ENCODE measurements at regions not wholly inside any gene's neighbourhood (a gene's known extent, or its start where the extent isn't known, plus 50 kb on each side); places are given as distances from the start of the nearest gene placed in this dataset.

- no peak overlapping the region for H3K23ac ChIP-seq (ENCODE audit: low read depth, low read length)
- H3K79me1 ChIP-seq (ENCODE audit: low read depth in 1 of 2, low read length in 2 of 2): no peaks in the 10 kb centered on the region
- H3K27me3 ChIP-seq (ENCODE audit: control insufficient read depth, insufficient read depth, low read length): peaks cover 61% of the 10 kb centered on the region
- H3K4me3 ChIP-seq (ENCODE audit: insufficient read depth, low read depth, low read length): no peak overlapping the region
- H3K4ac ChIP-seq (ENCODE audit: low read depth, low read length): no peak overlapping the region
- no peak overlapping the region for H3K18ac ChIP-seq (ENCODE audit: low read depth, low read length)
- DNase-seq (no peak), ATAC-seq (ENCODE audit: low read depth) (no peak)
- no peak overlapping the region for H3K14ac ChIP-seq (replicated peaks; ENCODE audit: low read depth, low read length)
- no peak overlapping the region for H2BK20ac ChIP-seq (ENCODE audit: low read depth, low read length)
- POLR2A ChIA-PET (ENCODE audit: unreplicated experiment): no interaction called here
- no peak overlapping the region for H3K4me2 ChIP-seq (ENCODE audit: low read depth, low read length)
- no peaks in the 10 kb centered on the region for H3K9me1 ChIP-seq (ENCODE audit: insufficient read depth, low read length)
- in situ Hi-C loops (cut with MboI; ENCODE audit: low sequenced_read_pairs) (no loop called here), intact Hi-C loops (cut with micrococcal nuclease) (no loop called here), dilution Hi-C loops (cut with HindIII; ENCODE audit: low sequenced_read_pairs, unreplicated experiment) (no loop called here)
- no peak overlapping the region for H2BK5ac ChIP-seq (ENCODE audit: low read depth, low read length, poor library complexity, severe bottlenecking)
- H2BK120ac ChIP-seq (ENCODE audit: low read depth, low read length): no peak overlapping the region
- H2AFZ ChIP-seq (replicated peaks; ENCODE audit: low read length, poor library complexity): no peak overlapping the region
- no peak overlapping the region for H4K91ac ChIP-seq (ENCODE audit: insufficient read depth, low read depth, low read length)
- H2AK5ac ChIP-seq (ENCODE audit: low read depth, low read length): no peak overlapping the region
- no peak overlapping the region for H3K27ac ChIP-seq (ENCODE audit: insufficient read depth, low read length)
- H2AK9ac ChIP-seq (replicated peaks; ENCODE audit: low read depth, low read length, poor library complexity): no peak overlapping the region
- H4K20me1 ChIP-seq (ENCODE audit: insufficient read depth, low read length): no peaks in the 10 kb centered on the region
- H3K56ac ChIP-seq (ENCODE audit: extremely low read depth, insufficient read depth, low read length): no peak overlapping the region
- no peaks in the 10 kb centered on the region; the same call in 1 of the 2 replicates for H3K9me3 ChIP-seq (ENCODE audit: control insufficient read depth, insufficient read depth, low read length)
- BruUV-seq (replicated peaks): no TSS peak
- no peak overlapping the region for H4K8ac ChIP-seq (ENCODE audit: low read depth in 2 of 2, low read length in 2 of 2)
- TF ChIP-seq MXI1 (IDR thresholded peaks at IDR 0.05; ENCODE audit: borderline replicate concordance, low read depth, low read length) (no peak), NFE2L2 (IDR thresholded peaks at IDR 0.05; ENCODE audit: low read depth, low read length) (no peak), RFX5 (IDR thresholded peaks at IDR 0.05; ENCODE audit: low read depth, low read length) (no peak), POLR2A (IDR thresholded peaks at IDR 0.05; ENCODE audit: low read depth, low read length) (no peak), CHD1 (IDR thresholded peaks at IDR 0.05; ENCODE audit: low read depth, low read length) (no peak), RAD21 (IDR thresholded peaks at IDR 0.05; ENCODE audit: low read length) (no peak), RCOR1 (IDR thresholded peaks at IDR 0.05; ENCODE audit: insufficient replicate concordance, low read length) (no peak), ELK1 (IDR thresholded peaks at IDR 0.05; ENCODE audit: borderline replicate concordance, low read depth, low read length) (no peak), SMC3 (IDR thresholded peaks at IDR 0.05; ENCODE audit: low read depth, low read length) (no peak)
- no peak overlapping the region for H2BK15ac ChIP-seq (ENCODE audit: low read depth, low read length)
- no peak overlapping the region for H3K9ac ChIP-seq (ENCODE audit: low read depth, low read length)
- 74% methylated on average over 11 of the region's 17 CpGs; no CpG with 5 or more reads in 1 of the 2 experiments for WGBS, 2 experiments (ENCODE audit: extremely low coverage in 2 of 2, insufficient read length in 1 of 2)
- H3K4me1 ChIP-seq (ENCODE audit: control insufficient read depth, insufficient read depth, low read length): no peaks in the 10 kb centered on the region
- H4K5ac ChIP-seq (ENCODE audit: low read depth, low read length): no peak overlapping the region
- no peaks in the 10 kb centered on the region for H3K36me3 ChIP-seq (ENCODE audit: control insufficient read depth, insufficient read depth, low read length)
- CTCF ChIA-PET: no interaction called here
These were observed 257.3 kb downstream of the XXYLT1 start for GRCh38 chr3:195013411-195014361.

Measured in IMR-90 (cell line).